Vagina (tissue), 2 donors: ENCODE measurements at regions not wholly inside any gene's neighbourhood (a gene's known extent, or its start where the extent isn't known, plus 50 kb on each side); places are given as distances from the start of the nearest gene placed in this dataset.

Experiments
- DNase-seq, 2 donors: peaks; one replicate each; pipeline ENCODE4 v3.0.0-alpha.2; 2017; ENCODE audit errors: extremely low spot score in 2 of 2
- H3K27ac ChIP-seq: fragments of 200-600 bp; sonication (generic); one replicate; pipeline ENCODE4 v1.5.1; 2019
- H3K27me3 ChIP-seq: fragments of 200-600 bp; sonication (generic); one replicate; pipeline ENCODE4 v1.5.1; 2019
- H3K36me3 ChIP-seq, 2 donors: fragments of 200-600 bp; sonication (generic); one replicate each; pipeline ENCODE4 v1.5.1; 2017 to 2019
- H3K4me1 ChIP-seq: fragments of 200-600 bp; sonication (generic); one replicate; pipeline ENCODE4 v1.5.1; 2019
- H3K4me3 ChIP-seq, 2 donors: fragments of 200-600 bp; sonication (generic); 1 replicate in 1 of 2; 2 replicates in 1 of 2; pipeline ENCODE4 v1.5.1; 2016 to 2019
- H3K9me3 ChIP-seq: fragments of 200-600 bp; sonication (generic); one replicate; pipeline ENCODE4 v1.5.1; 2019
- POLR2A ChIP-seq, 2 donors: fragments of 450-650 bp; IDR thresholded peaks; one replicate each; pipeline ENCODE4 v1.6.1; 2017; ENCODE audit warnings: antibody characterized with exemption in 2 of 2, mild to moderate bottlenecking in 2 of 2, moderate library complexity in 2 of 2
- POLR2AphosphoS5 ChIP-seq, 2 donors: sonication (generic); formaldehyde crosslinking; IDR thresholded peaks; one replicate each; pipeline ENCODE4 v1.9.0; 2017; ENCODE audit warnings: antibody characterized with exemption in 2 of 2, mild to moderate bottlenecking in 2 of 2, low read depth in 1 of 2; ENCODE audit not compliant: insufficient read depth in 1 of 2
- intact Hi-C: fragments of 100-400 bp; cut with DNase I; formaldehyde crosslinking; loops from one replicate; pipeline ENCODE4 v1.15.1; 2023
- TF ChIP-seq, protein P1 (sequence below), 3 experiments: fragments of 450-650 bp in 2 of 3; fragments of 200-600 bp in 1 of 3; sonication (generic) in 1 of 3; IDR thresholded peaks; one replicate each; pipeline ENCODE4 v1.5.1; 2017 to 2019; ENCODE audit warnings: antibody characterized with exemption in 3 of 3, mild to moderate bottlenecking in 2 of 3, moderate library complexity in 2 of 3

DNA sequence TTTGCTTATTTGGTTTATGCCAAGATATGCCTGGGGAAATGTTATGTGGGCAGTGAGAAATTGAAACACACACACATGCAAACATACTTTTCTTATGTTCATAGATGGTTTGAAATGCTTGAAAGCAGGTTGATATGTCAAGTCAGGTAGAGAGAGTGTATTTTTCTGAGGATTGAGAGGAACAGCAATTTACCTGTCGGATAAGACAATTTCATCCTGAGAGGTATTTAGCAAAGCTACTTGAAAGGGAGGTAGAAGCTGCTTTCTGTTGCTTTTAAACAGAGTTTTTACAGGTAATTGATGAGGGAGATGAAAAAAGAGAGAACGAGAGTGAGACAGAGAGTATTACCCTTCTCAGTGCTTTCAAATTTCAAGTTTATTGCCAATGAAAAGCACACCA lies 854.3 kb downstream of the CDH8 start:
- H3K27ac ChIP-seq = no peak overlapping the region
- DNase-seq = no peak
- no peaks in the 10 kb centered on the region for H3K9me3 ChIP-seq
- TF ChIP-seq POLR2AphosphoS5 (IDR thresholded peaks at IDR 0.05; ENCODE audit: insufficient read depth in 1 of 2, low read depth in 1 of 2) = no peak
- TF ChIP-seq, protein P1, sequence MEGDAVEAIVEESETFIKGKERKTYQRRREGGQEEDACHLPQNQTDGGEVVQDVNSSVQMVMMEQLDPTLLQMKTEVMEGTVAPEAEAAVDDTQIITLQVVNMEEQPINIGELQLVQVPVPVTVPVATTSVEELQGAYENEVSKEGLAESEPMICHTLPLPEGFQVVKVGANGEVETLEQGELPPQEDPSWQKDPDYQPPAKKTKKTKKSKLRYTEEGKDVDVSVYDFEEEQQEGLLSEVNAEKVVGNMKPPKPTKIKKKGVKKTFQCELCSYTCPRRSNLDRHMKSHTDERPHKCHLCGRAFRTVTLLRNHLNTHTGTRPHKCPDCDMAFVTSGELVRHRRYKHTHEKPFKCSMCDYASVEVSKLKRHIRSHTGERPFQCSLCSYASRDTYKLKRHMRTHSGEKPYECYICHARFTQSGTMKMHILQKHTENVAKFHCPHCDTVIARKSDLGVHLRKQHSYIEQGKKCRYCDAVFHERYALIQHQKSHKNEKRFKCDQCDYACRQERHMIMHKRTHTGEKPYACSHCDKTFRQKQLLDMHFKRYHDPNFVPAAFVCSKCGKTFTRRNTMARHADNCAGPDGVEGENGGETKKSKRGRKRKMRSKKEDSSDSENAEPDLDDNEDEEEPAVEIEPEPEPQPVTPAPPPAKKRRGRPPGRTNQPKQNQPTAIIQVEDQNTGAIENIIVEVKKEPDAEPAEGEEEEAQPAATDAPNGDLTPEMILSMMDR (IDR thresholded peaks at IDR 0.05) = no peak
- TF ChIP-seq POLR2A (IDR thresholded peaks at IDR 0.05) = no peak
- no peaks in the 10 kb centered on the region for H3K36me3 ChIP-seq
- intact Hi-C loops = no loop called here
- no peak overlapping the region for H3K4me3 ChIP-seq
- no peaks in the 10 kb centered on the region for H3K27me3 ChIP-seq
- no peaks in the 10 kb centered on the region for H3K4me1 ChIP-seq

DNA sequence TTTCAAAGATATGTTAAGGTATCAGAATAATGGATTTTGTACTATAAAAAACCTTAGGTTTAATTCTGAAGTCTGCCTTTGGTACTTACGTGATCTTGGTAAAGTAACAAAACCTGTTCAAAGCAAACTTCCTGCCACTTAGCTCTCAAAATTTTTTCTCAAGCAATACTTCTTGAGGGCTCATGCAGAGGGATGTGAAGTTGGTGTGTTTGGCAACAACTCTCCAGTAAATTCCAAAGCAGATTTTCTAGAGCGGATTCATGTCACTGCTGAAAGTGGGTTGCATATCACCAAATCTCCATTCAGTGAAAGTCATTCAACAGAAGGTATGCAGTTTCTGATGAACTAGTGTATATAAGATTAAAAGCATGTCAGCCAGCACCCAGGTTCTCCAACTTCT lies 856.7 kb downstream of the CDH8 start:
- Histone ChIP-seq H3K36me3 (no peaks in the 10 kb centered on the region), H3K4me1 (no peaks in the 10 kb centered on the region), H3K9me3 (no peaks in the 10 kb centered on the region), H3K27ac (no peak overlapping the region), H3K4me3 (no peak overlapping the region), H3K27me3 (no peaks in the 10 kb centered on the region)
- intact Hi-C loops = no loop called here
- no peak for TF ChIP-seq POLR2A (IDR thresholded peaks at IDR 0.05)
- TF ChIP-seq, protein P1 (IDR thresholded peaks at IDR 0.05) = no peak
- TF ChIP-seq POLR2AphosphoS5 (IDR thresholded peaks at IDR 0.05; ENCODE audit: insufficient read depth in 1 of 2, low read depth in 1 of 2) = no peak
- DNase-seq = no peak

DNA sequence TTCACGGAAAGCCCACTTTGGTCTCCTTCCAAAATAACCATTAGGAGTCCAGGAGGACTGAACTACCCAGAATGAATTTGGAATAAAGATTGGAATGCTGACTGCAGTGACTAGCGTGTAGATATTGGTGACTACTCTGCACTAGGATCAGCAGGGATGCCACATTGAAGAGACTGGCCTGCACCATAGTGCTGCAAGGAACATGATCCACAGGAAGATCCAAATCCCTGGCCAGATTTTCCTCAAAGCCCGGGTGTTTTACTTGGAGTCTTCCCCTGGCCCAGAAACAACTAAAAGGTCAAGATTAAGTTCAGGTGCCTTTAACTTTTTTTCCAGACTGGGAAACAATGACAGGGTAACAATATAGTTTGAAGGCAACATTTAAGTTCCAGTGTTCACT lies 870.4 kb downstream of the CDH8 start:
- Histone ChIP-seq H3K27me3 (no peaks in the 10 kb centered on the region), H3K9me3 (no peaks in the 10 kb centered on the region), H3K4me3 (no peak overlapping the region), H3K4me1 (no peaks in the 10 kb centered on the region), H3K27ac (no peak overlapping the region), H3K36me3 (no peaks in the 10 kb centered on the region)
- TF ChIP-seq POLR2AphosphoS5 (IDR thresholded peaks at IDR 0.05; ENCODE audit: insufficient read depth in 1 of 2, low read depth in 1 of 2) (no peak), POLR2A (IDR thresholded peaks at IDR 0.05) (no peak)
- TF ChIP-seq, protein P1 (IDR thresholded peaks at IDR 0.05) = no peak
- intact Hi-C loops = no loop called here
- no peak for DNase-seq

DNA sequence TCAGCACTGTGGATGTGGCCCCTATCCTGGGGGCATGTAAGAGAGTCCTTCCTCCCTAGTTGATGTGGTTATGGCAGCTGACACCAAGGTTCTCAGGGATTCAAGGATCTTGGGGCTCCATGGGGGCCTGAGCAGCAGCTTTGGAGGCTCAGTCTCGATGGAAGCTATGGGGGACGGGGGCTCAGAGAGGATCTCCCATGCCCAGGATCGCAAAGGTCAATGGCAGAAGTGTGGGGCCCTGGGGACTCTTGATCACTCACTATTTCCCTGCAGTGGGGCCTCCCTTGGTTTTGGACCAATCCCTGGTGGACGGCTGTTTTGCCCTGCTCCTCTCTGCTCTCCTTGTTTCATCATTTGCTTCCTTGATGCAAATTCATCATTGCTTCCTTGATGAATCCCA lies 885.9 kb downstream of the CDH8 start:
- Histone ChIP-seq H3K9me3 (no peaks in the 10 kb centered on the region), H3K36me3 (no peaks in the 10 kb centered on the region), H3K27me3 (no peaks in the 10 kb centered on the region), H3K4me3 (no peak overlapping the region), H3K27ac (no peak overlapping the region), H3K4me1 (no peaks in the 10 kb centered on the region)
- no peak for DNase-seq
- TF ChIP-seq, protein P1 (IDR thresholded peaks at IDR 0.05) = no peak
- TF ChIP-seq POLR2A (IDR thresholded peaks at IDR 0.05) = no peak
- no peak for TF ChIP-seq POLR2AphosphoS5 (IDR thresholded peaks at IDR 0.05; ENCODE audit: insufficient read depth in 1 of 2, low read depth in 1 of 2)
- intact Hi-C loops = no loop called here

DNA sequence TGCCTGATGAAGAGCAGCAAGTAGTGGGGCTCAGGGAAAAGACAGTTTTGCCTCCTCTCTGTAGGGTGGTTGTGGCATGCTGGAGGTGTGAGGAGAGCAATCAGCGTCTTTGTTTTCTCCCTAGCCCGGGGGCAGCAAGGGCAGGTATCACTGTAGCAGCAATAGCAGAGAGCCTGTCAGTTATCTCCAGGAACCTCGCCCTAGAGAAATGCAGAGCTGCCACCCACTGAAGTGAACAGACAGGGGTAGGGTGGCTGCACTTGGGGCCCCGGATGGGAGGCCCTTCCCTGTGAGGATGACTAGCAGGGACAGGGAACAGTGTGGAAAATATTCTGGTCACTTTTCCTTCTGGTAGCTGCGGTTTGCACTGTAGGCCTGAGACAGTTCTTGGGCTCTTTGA lies 886.5 kb downstream of the CDH8 start:
- Histone ChIP-seq H3K27me3 (no peaks in the 10 kb centered on the region), H3K4me1 (no peaks in the 10 kb centered on the region), H3K27ac (no peak overlapping the region), H3K36me3 (no peaks in the 10 kb centered on the region), H3K9me3 (no peaks in the 10 kb centered on the region), H3K4me3 (no peak overlapping the region)
- intact Hi-C loops = no loop called here
- no peak for DNase-seq
- TF ChIP-seq, protein P1 (IDR thresholded peaks at IDR 0.05) = no peak
- TF ChIP-seq POLR2A (IDR thresholded peaks at IDR 0.05) (no peak), POLR2AphosphoS5 (IDR thresholded peaks at IDR 0.05; ENCODE audit: insufficient read depth in 1 of 2, low read depth in 1 of 2) (no peak)
